Body of pancreas (tissue), 4 donors: ENCODE measurements at regions not wholly inside any gene's neighbourhood (a gene's known extent, or its start where the extent isn't known, plus 50 kb on each side); places are given as distances from the start of the nearest gene placed in this dataset.
"Not testable (repeated sequence)": the region's sequence is repeated elsewhere in the genome, so short reads cannot be mapped to it uniquely, and the experiment has no call there.

Source experiments
- ATAC-seq: fragments of 150-250 bp; one replicate; pipeline ENCODE4 v1.9.1; 2016
- DNase-seq, 4 donors: peaks; one replicate each; pipeline ENCODE4 v3.0.0-alpha.2; 2019
- H3K27ac ChIP-seq, 4 donors: fragments of 200-600 bp; sonication (generic); 1 replicate in 3 of 4; 2 replicates in 1 of 4; pipeline versions ENCODE4 v1.5.1 to v1.6.1; 2016 to 2019; ENCODE audit warnings: mild to moderate bottlenecking in 1 of 4, mixed read lengths in 1 of 4, moderate library complexity in 1 of 4
- H3K27me3 ChIP-seq, 2 donors: fragments of 200-600 bp; sonication (generic); one replicate each; pipeline ENCODE4 v1.6.0; 2016; ENCODE audit warnings: mild to moderate bottlenecking in 1 of 2
- H3K36me3 ChIP-seq, 2 donors: fragments of 200-600 bp; sonication (generic); replicated peaks in 1 of 2; 2 replicates each; pipeline ENCODE4 v1.5.1; 2016; ENCODE audit warnings: low read depth in 2 of 2; ENCODE audit not compliant: insufficient read depth in 1 of 2
- H3K4me1 ChIP-seq: fragments of 200-600 bp; sonication (generic); one replicate; pipeline ENCODE4 v1.6.0; 2016
- H3K4me3 ChIP-seq, 2 donors: fragments of 200-600 bp; sonication (generic); 1 replicate in 1 of 2; 2 replicates in 1 of 2; pipeline ENCODE4 v1.5.1; 2016 to 2019
- H3K9me3 ChIP-seq, 3 donors: fragments of 200-600 bp; sonication (generic); 1 replicate in 2 of 3; 2 replicates in 1 of 3; pipeline ENCODE4 v1.5.1; 2016
- POLR2A ChIP-seq, 3 donors: fragments of 450-650 bp; IDR thresholded peaks; one replicate each; pipeline ENCODE4 v1.6.1; 2016; ENCODE audit warnings: antibody characterized with exemption in 3 of 3, mild to moderate bottlenecking in 2 of 3
- WGBS, 2 donors: methylation state at CpG; one replicate each; pipeline ENCODE4 v1.1.5; 2017; 5-methylcytosine and 5-hydroxymethylcytosine counted together
- intact Hi-C: fragments of 100-400 bp; cut with DNase I; formaldehyde crosslinking; loops from one replicate; pipeline ENCODE4 v1.15.1; 2023
- TF ChIP-seq, protein P1 (sequence below), 7 experiments: fragments of 450-650 bp in 4 of 7; fragments of 200-600 bp in 3 of 7; sonication (generic) in 3 of 7; IDR thresholded peaks; one replicate each; pipeline ENCODE4 v1.5.1; 2016 to 2019; ENCODE audit warnings: antibody characterized with exemption in 7 of 7

DNA sequence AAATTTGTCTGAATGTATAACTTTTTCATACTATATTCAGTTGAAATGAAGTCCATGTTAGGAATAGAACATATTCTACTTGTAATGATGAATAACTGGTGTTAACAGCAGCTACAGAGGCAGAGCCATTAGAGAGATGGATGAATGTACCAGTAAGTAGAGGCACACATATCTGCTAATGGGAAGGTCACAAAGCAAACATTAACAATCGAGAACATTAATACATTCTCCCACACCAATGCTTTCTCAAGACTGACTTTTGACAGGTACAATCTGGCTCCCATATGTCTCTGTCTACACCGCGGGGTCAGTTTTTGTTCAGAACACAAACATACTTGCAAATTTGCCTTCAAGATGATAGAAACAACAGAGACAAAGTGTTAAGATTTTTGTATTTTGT, 776.0 kb upstream of the MANEA start:
- H3K27me3 ChIP-seq = no peaks in the 10 kb centered on the region
- H3K9me3 ChIP-seq = no peaks in the 10 kb centered on the region
- DNase-seq = no peak
- no peak overlapping the region for H3K27ac ChIP-seq
- no peaks in the 10 kb centered on the region for H3K4me1 ChIP-seq
- intact Hi-C loops = no loop called here
- 52 to 55% methylated on average over 3 of the region's 3 CpGs for WGBS, 2 donors
- no peaks in the 10 kb centered on the region for H3K36me3 ChIP-seq
- no peak overlapping the region for H3K4me3 ChIP-seq
- no peak for ATAC-seq
- no peak for TF ChIP-seq POLR2A (IDR thresholded peaks at IDR 0.05)

GRCh38 chr6:94785514-94785913, 791.8 kb upstream of the MANEA start:
- no peak for TF ChIP-seq POLR2A (IDR thresholded peaks at IDR 0.05)
- TF ChIP-seq, protein P1, sequence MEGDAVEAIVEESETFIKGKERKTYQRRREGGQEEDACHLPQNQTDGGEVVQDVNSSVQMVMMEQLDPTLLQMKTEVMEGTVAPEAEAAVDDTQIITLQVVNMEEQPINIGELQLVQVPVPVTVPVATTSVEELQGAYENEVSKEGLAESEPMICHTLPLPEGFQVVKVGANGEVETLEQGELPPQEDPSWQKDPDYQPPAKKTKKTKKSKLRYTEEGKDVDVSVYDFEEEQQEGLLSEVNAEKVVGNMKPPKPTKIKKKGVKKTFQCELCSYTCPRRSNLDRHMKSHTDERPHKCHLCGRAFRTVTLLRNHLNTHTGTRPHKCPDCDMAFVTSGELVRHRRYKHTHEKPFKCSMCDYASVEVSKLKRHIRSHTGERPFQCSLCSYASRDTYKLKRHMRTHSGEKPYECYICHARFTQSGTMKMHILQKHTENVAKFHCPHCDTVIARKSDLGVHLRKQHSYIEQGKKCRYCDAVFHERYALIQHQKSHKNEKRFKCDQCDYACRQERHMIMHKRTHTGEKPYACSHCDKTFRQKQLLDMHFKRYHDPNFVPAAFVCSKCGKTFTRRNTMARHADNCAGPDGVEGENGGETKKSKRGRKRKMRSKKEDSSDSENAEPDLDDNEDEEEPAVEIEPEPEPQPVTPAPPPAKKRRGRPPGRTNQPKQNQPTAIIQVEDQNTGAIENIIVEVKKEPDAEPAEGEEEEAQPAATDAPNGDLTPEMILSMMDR (IDR thresholded peaks at IDR 0.05) = no peak
- no peak for ATAC-seq
- Histone ChIP-seq H3K27ac (no peak overlapping the region), H3K9me3 (no peaks in the 10 kb centered on the region), H3K4me3 (no peak overlapping the region), H3K27me3 (no peaks in the 10 kb centered on the region), H3K36me3 (no peaks in the 10 kb centered on the region), H3K4me1 (no peaks in the 10 kb centered on the region)
- WGBS, 2 donors = 62 to 64% methylated on average over 4 of the region's 4 CpGs
- DNase-seq = no peak
- intact Hi-C loops = no loop called here

DNA sequence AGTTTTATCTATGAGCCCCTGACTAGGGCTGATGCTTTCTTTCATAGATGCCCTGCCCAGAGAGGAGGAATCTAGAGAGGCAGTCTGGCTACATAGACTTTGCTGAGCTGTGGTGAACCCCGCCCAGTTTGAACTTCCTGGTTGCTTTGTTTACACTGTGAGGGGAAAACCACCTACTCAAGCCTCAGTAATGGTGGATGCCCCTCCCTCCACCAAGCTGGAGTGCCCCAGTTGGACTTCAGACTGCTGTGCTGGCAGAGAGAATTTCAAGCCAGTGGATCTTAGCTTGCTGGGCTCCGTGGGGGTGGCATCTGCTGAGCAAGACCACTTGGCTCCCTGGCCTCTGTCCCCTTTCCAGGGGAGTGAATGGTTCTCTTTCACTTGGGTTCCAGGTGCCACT, 792.3 kb upstream of the MANEA start:
- DNase-seq = peak in 3 of 4 donors; percentile 2 to 7 (median 3)
- H3K27ac ChIP-seq, intact Hi-C loops, H3K9me3 ChIP-seq, ATAC-seq, H3K4me1 ChIP-seq, H3K36me3 ChIP-seq, H3K27me3 ChIP-seq, H3K4me3 ChIP-seq: not testable (repeated sequence)
- 63% methylated on average over 2 of the region's 2 CpGs; no CpG with 5 or more reads in 1 of the 2 donors for WGBS, 2 donors

- no peaks in the 10 kb centered on the region for H3K9me3 ChIP-seq
- no peak overlapping the region for H3K27ac ChIP-seq
- no peaks in the 10 kb centered on the region for H3K27me3 ChIP-seq
- ATAC-seq = no peak
- 87 to 88% methylated on average over 1 of the region's 1 CpG for WGBS, 2 donors
- no peak for TF ChIP-seq POLR2A (IDR thresholded peaks at IDR 0.05)
- TF ChIP-seq, protein P1 (IDR thresholded peaks at IDR 0.05) = no peak
- no peaks in the 10 kb centered on the region for H3K36me3 ChIP-seq
- no peak for DNase-seq
- H3K4me3 ChIP-seq = no peak overlapping the region
- intact Hi-C loops = no loop called here
- H3K4me1 ChIP-seq = no peaks in the 10 kb centered on the region
Measured at GRCh38 chr6:94769197-94769596, 808.1 kb upstream of the MANEA start.

GRCh38 chr6:94751641-94752329, 825.5 kb upstream of the MANEA start:
- intact Hi-C loops = no loop called here
- ATAC-seq (no peak), DNase-seq (no peak)
- H3K4me1 ChIP-seq = no peaks in the 10 kb centered on the region
- TF ChIP-seq POLR2A (IDR thresholded peaks at IDR 0.05) = no peak
- TF ChIP-seq, protein P1 (IDR thresholded peaks at IDR 0.05) = no peak
- H3K27ac ChIP-seq = no peak overlapping the region
- no peaks in the 10 kb centered on the region for H3K36me3 ChIP-seq
- H3K9me3 ChIP-seq = no peaks in the 10 kb centered on the region
- no peak overlapping the region for H3K4me3 ChIP-seq
- H3K27me3 ChIP-seq = no peaks in the 10 kb centered on the region
- 55 to 68% methylated on average over 3 of the region's 3 CpGs for WGBS, 2 donors

DNA sequence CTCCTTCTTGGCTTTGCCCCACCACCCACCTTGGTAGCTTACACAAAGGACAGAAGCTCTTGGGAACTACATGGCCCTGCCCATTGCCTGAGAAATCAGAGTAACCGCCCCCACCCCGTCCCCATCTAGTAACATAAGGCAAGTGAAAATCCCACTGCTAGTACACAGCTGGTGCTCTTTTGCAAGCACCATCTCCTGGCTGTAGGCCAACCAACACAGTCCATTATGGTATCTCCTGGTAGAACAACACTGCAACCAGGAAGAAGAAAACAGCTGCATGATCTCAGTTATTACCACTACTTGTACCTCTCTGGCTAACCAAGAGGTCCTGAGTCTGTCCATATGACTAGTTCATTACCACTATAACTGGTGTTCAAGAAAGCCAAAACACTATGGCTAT, 841.1 kb upstream of the MANEA start:
- H3K36me3 ChIP-seq = no peaks in the 10 kb centered on the region
- H3K4me1 ChIP-seq = no peaks in the 10 kb centered on the region
- no peak overlapping the region for H3K4me3 ChIP-seq
- TF ChIP-seq, protein P1 (IDR thresholded peaks at IDR 0.05) = no peak
- TF ChIP-seq POLR2A (IDR thresholded peaks at IDR 0.05) = no peak
- DNase-seq = no peak
- H3K27me3 ChIP-seq = no peaks in the 10 kb centered on the region
- intact Hi-C loops = no loop called here
- no peak overlapping the region for H3K27ac ChIP-seq
- H3K9me3 ChIP-seq = no peaks in the 10 kb centered on the region
- 78 to 91% methylated on average over 2 of the region's 2 CpGs for WGBS, 2 donors
- no peak for ATAC-seq
